KMS-11 (cell line): ENCODE measurements at regions not wholly inside any gene's neighbourhood (a gene's known extent, or its start where the extent isn't known, plus 50 kb on each side); places are given as distances from the start of the nearest gene placed in this dataset.

Experiments used
- H2AFZ ChIP-seq: fragments of 200-600 bp; sonication (generic); 2 replicates; pipeline ENCODE4 v1.6.1; 2016; ENCODE audit warnings: antibody characterized with exemption, mixed run types, low read depth
- H3K27ac ChIP-seq: fragments of 200-600 bp; sonication (generic); 2 replicates; pipeline ENCODE4 v1.6.1; 2016; ENCODE audit warnings: mild to moderate bottlenecking, mixed run types
- H3K27me3 ChIP-seq: fragments of 200-600 bp; sonication (generic); 2 replicates; pipeline ENCODE4 v1.6.1; 2017; ENCODE audit warnings: mild to moderate bottlenecking, low read depth, mixed run types, moderate library complexity; ENCODE audit not compliant: insufficient read depth
- H3K36me3 ChIP-seq: fragments of 200-600 bp; sonication (generic); 2 replicates; pipeline ENCODE4 v1.6.1; 2017; ENCODE audit warnings: mild to moderate bottlenecking, mixed run types; ENCODE audit not compliant: insufficient read depth
- H3K4me1 ChIP-seq: fragments of 200-600 bp; sonication (generic); 2 replicates; pipeline ENCODE4 v1.6.1; 2016; ENCODE audit warnings: mild to moderate bottlenecking, low read depth, mixed run types; ENCODE audit not compliant: poor library complexity, severe bottlenecking
- H3K4me2 ChIP-seq: fragments of 200-600 bp; sonication (generic); 2 replicates; pipeline ENCODE4 v1.7.0; 2016; ENCODE audit warnings: mild to moderate bottlenecking, mixed run types
- H3K4me3 ChIP-seq: fragments of 200-600 bp; sonication (generic); IDR thresholded peaks from 2 replicates; pipeline ENCODE4 v1.6.1; 2017; ENCODE audit warnings: low read depth, low read length, mixed read lengths; ENCODE audit not compliant: insufficient read depth
- H3K79me2 ChIP-seq: fragments of 200-600 bp; sonication (generic); 2 replicates; pipeline ENCODE4 v1.6.1; 2016; ENCODE audit warnings: low read depth, mixed run types; ENCODE audit not compliant: insufficient read depth
- H3K9ac ChIP-seq: fragments of 200-600 bp; sonication (generic); 2 replicates; pipeline ENCODE4 v1.6.1; 2016; ENCODE audit warnings: mild to moderate bottlenecking, mixed run types
- H4K20me1 ChIP-seq: fragments of 200-600 bp; sonication (generic); 2 replicates; pipeline ENCODE4 v1.6.1; 2016; ENCODE audit warnings: mild to moderate bottlenecking, mixed run types; ENCODE audit not compliant: insufficient read depth
- TF ChIP-seq, protein P1 (sequence below): fragments of 200-600 bp; sonication (generic); conservative IDR thresholded peaks from 2 replicates; pipeline ENCODE4 v1.6.1; 2017; ENCODE audit warnings: low read depth, mild to moderate bottlenecking, antibody characterized with exemption, low read length, moderate library complexity, mixed read lengths

DNA sequence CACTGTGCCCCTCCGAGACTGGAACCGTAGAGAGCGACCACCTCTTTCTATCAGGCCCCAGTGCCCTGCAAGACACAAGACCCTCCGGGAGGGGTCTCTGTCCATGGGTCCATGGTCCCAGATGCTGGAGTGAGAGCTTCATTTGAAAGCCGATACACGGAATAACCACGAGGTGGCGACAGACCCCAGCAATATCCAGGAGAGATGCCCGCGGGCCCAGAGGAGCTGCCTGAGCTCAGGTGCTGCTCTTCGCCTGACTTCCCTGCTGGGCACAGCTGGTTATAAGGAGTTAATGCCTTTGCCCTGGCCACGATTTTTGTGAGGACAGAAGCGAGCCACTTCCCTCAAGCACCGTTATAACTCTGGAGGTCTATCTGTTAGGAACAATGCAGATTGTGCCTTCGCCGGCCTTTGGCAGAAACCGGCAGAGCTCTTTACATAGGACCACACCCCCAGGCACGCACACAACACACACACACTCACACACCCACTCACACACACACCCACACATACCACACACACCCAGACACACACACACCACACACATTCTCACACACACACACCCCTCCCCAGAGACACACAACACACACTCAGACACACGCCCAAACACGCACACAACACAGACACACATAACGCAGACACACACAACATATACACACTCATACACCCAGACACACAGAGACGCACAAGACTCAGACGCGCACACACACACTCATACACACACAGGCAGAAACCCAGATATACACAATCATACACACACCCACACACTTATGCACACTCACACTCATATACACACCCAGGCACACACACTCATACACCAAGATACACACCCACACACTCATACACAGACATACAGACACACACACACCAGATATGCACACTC, 436.4 kb downstream of the SOX9 start:
- Histone ChIP-seq H3K4me1 (no peaks in the 10 kb centered on the region), H3K27ac (no peak overlapping the region), H3K27me3 (no peaks in the 10 kb centered on the region), H3K4me2 (no peak overlapping the region), H3K36me3 (no peaks in the 10 kb centered on the region), H3K9ac (no peak overlapping the region), H4K20me1 (no peaks in the 10 kb centered on the region), H3K79me2 (peaks cover 58% of the 10 kb centered on the region; the same call in 1 of the 2 replicates), H3K4me3 (no peak overlapping the region), H2AFZ (no peak overlapping the region)
- TF ChIP-seq, protein P1, sequence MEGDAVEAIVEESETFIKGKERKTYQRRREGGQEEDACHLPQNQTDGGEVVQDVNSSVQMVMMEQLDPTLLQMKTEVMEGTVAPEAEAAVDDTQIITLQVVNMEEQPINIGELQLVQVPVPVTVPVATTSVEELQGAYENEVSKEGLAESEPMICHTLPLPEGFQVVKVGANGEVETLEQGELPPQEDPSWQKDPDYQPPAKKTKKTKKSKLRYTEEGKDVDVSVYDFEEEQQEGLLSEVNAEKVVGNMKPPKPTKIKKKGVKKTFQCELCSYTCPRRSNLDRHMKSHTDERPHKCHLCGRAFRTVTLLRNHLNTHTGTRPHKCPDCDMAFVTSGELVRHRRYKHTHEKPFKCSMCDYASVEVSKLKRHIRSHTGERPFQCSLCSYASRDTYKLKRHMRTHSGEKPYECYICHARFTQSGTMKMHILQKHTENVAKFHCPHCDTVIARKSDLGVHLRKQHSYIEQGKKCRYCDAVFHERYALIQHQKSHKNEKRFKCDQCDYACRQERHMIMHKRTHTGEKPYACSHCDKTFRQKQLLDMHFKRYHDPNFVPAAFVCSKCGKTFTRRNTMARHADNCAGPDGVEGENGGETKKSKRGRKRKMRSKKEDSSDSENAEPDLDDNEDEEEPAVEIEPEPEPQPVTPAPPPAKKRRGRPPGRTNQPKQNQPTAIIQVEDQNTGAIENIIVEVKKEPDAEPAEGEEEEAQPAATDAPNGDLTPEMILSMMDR = peak; percentile 91

GRCh38 chr17:72558971-72559476, 438.2 kb downstream of the SOX9 start:
- H3K36me3 ChIP-seq = no peaks in the 10 kb centered on the region
- no peak overlapping the region for H3K4me2 ChIP-seq
- no peak overlapping the region for H3K4me3 ChIP-seq
- no peak overlapping the region for H3K9ac ChIP-seq
- H4K20me1 ChIP-seq = no peaks in the 10 kb centered on the region
- TF ChIP-seq, protein P1 = no peak
- H3K27ac ChIP-seq = no peak overlapping the region
- H3K79me2 ChIP-seq = peaks cover 58% of the 10 kb centered on the region; the same call in 1 of the 2 replicates
- H2AFZ ChIP-seq = no peak overlapping the region
- peaks cover 1% of the 10 kb centered on the region for H3K4me1 ChIP-seq
- no peaks in the 10 kb centered on the region for H3K27me3 ChIP-seq

DNA sequence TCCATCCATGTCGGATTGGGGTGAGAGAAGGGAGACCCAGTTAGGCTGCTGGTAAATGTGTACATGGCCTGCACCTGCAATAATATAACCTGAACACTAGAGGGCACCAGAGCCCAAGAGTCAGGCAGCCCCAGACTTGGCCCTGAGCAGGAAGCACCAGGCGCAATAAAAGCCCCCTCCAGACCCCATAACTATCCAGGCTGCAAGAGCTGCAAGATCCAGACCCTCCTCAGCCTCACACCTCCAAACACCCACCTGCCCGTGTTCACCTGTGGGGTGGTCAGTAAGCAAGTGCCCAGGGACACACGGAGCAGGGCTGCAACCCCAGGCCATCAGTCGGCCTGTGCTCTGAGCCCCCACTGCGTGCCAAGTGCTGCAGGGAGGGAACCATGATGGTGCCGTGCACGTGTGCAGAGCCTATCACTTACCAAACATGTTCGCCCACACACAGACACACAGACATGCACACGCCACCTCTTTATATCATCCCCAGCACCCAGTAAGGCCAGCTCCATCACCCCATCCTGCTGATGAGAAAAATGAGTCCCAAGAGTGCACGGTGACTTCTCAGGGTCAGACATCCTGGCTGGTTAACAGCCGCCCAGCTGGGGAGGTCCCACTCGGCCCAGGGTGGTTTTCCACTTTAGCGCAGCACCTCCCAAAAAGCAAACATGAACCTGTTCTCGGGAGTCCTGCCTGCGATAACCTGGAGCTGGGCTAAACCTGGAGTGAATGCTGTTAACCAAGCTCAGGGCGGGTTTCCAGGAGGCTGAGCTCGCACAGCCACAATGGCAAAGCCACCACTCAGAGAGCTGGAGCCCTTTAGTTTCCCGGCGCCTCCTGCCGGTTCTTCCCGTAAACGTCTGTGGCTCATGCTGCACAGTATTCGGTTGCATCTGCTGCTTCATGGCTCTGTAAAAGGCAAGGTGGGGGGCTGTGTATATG, 439.8 kb downstream of the SOX9 start:
- TF ChIP-seq, protein P1 = peak; percentile 97
- H3K4me2 ChIP-seq = no peak overlapping the region
- no peak overlapping the region for H3K27ac ChIP-seq

GRCh38 chr17:72561266-72561665, 440.4 kb downstream of the SOX9 start:
- Histone ChIP-seq H3K4me2 (no peak overlapping the region), H3K4me1 (peaks cover 3% of the 10 kb centered on the region), H4K20me1 (no peaks in the 10 kb centered on the region), H2AFZ (no peak overlapping the region), H3K27ac (no peak overlapping the region), H3K79me2 (peaks cover 53% of the 10 kb centered on the region; the same call in 1 of the 2 replicates), H3K36me3 (no peaks in the 10 kb centered on the region), H3K27me3 (no peaks in the 10 kb centered on the region), H3K4me3 (no peak overlapping the region), H3K9ac (no peak overlapping the region)
- TF ChIP-seq, protein P1 = no peak

More for the DNA sequence above, 439.8 kb downstream of the SOX9 start:
- no peaks in the 10 kb centered on the region for H3K27me3 ChIP-seq
- H3K79me2 ChIP-seq = peaks cover 53% of the 10 kb centered on the region; the same call in 1 of the 2 replicates
- H3K9ac ChIP-seq = no peak overlapping the region
- H3K4me1 ChIP-seq = peaks cover 3% of the 10 kb centered on the region
- H3K36me3 ChIP-seq = no peaks in the 10 kb centered on the region
- no peaks in the 10 kb centered on the region for H4K20me1 ChIP-seq
- no peak overlapping the region for H3K4me3 ChIP-seq
- no peak overlapping the region for H2AFZ ChIP-seq
